Mesothelial cell of epicardium (in vitro differentiated cells): ENCODE measurements at regions not wholly inside any gene's neighbourhood (a gene's known extent, or its start where the extent isn't known, plus 50 kb on each side); places are given as distances from the start of the nearest gene placed in this dataset.

Experiments used
- DNase-seq, 2 experiments: peaks; one replicate each; pipeline ENCODE4 v3.0.0; 2021; ENCODE audit warnings: low spot score in 2 of 2; ENCODE audit not compliant: unreplicated experiment in 2 of 2
- H3K27ac Mint-ChIP-seq: 2 replicates; pipeline ENCODE4 v1.8.0; 2021; ENCODE audit warnings: mixed read lengths
- H3K27me3 Mint-ChIP-seq: 2 replicates; pipeline ENCODE4 v1.8.0; 2021; ENCODE audit warnings: low read depth, mixed read lengths
- H3K36me3 Mint-ChIP-seq: 2 replicates; pipeline ENCODE4 v1.8.0; 2021; ENCODE audit warnings: mixed read lengths
- H3K4me1 Mint-ChIP-seq: 2 replicates; pipeline ENCODE4 v1.8.0; 2021; ENCODE audit warnings: mixed read lengths
- H3K4me3 Mint-ChIP-seq: 2 replicates; pipeline ENCODE4 v1.8.0; 2021; ENCODE audit warnings: mild to moderate bottlenecking, moderate library complexity, mixed read lengths
- H3K9me3 Mint-ChIP-seq: 2 replicates; pipeline ENCODE4 v1.8.0; 2021; ENCODE audit warnings: mixed read lengths
- TF ChIP-seq, protein P1 (sequence below): fragments of 200-600 bp; sonication (generic); IDR thresholded peaks from one replicate; pipeline ENCODE4 v1.5.0; 2021; ENCODE audit warnings: antibody characterized with exemption; ENCODE audit not compliant: unreplicated experiment

DNA sequence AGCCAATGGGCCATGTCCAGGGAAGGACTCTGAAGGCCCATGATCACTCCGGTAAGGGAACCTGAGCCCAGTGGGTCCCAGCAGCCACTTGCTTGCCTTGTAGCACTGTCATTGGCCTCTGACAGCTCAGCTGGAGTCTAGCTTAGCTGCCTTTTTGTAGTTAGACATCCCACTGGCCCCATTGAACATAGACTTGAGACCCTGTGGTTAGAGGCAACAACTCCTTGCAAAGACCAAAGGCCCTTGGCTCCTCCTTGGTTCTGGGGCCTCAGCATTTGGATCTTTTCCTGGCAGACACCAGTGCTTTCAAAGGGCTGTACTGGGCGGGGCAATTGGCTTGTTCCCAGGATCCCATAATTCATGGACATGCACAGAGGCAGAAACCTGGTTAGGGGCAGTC lies 321.2 kb downstream of the CXCL12 start:
- Mint-ChIP-seq H3K9me3 (no peaks in the 10 kb centered on the region), H3K4me1 (peaks cover 22% of the 10 kb centered on the region), H3K4me3 (no peak overlapping the region), H3K27me3 (peaks cover 1% of the 10 kb centered on the region), H3K36me3 (no peaks in the 10 kb centered on the region), H3K27ac (no peak overlapping the region)
- TF ChIP-seq, protein P1, sequence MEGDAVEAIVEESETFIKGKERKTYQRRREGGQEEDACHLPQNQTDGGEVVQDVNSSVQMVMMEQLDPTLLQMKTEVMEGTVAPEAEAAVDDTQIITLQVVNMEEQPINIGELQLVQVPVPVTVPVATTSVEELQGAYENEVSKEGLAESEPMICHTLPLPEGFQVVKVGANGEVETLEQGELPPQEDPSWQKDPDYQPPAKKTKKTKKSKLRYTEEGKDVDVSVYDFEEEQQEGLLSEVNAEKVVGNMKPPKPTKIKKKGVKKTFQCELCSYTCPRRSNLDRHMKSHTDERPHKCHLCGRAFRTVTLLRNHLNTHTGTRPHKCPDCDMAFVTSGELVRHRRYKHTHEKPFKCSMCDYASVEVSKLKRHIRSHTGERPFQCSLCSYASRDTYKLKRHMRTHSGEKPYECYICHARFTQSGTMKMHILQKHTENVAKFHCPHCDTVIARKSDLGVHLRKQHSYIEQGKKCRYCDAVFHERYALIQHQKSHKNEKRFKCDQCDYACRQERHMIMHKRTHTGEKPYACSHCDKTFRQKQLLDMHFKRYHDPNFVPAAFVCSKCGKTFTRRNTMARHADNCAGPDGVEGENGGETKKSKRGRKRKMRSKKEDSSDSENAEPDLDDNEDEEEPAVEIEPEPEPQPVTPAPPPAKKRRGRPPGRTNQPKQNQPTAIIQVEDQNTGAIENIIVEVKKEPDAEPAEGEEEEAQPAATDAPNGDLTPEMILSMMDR = no peak
- no peak for DNase-seq

DNA sequence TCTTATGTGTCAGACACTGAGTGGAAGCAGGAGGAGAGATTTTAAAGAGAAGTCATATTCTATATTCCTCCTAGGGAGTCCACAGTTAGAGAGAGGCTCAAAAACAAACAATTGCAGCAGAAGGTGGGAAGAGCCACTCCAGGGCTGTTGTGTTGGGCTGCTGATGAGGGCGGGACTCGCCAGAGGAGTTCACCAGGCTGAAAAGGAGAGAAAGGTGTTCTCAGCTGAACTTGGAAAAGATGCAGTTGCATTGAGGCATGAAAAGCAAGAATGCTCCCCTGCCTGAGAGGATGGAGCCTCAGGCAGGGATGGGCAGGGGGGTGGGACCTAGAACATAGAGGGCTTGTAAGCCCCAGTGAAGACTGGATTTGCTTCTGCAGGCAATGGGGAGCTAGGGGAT lies 324.2 kb downstream of the CXCL12 start:
- H3K36me3 Mint-ChIP-seq = no peaks in the 10 kb centered on the region
- peaks cover 1% of the 10 kb centered on the region for H3K27me3 Mint-ChIP-seq
- peaks cover 26% of the 10 kb centered on the region for H3K4me1 Mint-ChIP-seq
- no peak overlapping the region for H3K27ac Mint-ChIP-seq
- H3K9me3 Mint-ChIP-seq = no peaks in the 10 kb centered on the region
- TF ChIP-seq, protein P1 = no peak
- DNase-seq = no peak
- no peak overlapping the region for H3K4me3 Mint-ChIP-seq

DNA sequence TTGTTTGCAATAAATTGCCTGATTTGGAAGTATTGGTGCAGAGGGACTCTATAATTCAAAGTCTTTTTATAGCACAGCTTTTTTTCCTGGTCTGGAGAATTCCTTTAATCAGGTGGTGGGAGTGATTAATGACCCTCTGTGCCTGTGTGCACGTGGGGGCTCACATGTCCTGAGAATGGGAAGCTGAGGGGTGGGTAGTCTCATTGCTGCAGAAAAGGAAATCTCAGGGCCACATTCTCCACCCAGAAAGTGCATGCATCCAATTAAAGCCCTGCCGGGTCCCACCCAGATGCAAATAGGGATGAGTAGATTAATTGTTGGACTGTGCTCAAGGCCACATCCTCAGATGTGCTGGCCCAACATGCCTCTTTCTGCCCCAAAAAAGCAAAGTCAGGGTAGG lies 324.7 kb downstream of the CXCL12 start:
- TF ChIP-seq, protein P1 = no peak

DNA sequence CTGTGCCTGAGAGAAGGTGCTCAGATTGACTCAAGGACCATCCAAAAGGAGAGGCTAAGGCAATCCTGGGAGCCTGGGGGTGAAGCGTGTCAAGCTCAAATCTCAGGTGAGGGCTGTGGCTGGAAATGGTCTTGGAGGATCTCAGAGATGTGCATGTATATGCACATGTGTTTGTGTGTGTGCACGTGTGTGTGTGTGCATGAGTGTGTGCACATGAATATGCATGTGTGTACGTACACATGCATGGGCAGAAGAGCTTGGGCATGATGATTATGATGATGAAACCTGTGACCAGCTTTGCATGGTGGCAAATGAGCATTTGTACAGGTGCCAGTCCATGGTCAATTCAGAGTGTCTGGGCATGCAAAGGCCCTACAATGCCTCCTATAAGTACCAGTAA lies 326.6 kb downstream of the CXCL12 start:
- no peak for DNase-seq
- TF ChIP-seq, protein P1 = no peak
- Mint-ChIP-seq H3K27ac (no peak overlapping the region), H3K36me3 (no peaks in the 10 kb centered on the region), H3K27me3 (peaks cover 1% of the 10 kb centered on the region), H3K4me3 (no peak overlapping the region), H3K9me3 (no peaks in the 10 kb centered on the region), H3K4me1 (peaks cover 24% of the 10 kb centered on the region)

More for the DNA sequence above, 324.7 kb downstream of the CXCL12 start:
- Mint-ChIP-seq H3K4me3 (no peak overlapping the region), H3K27me3 (peaks cover 1% of the 10 kb centered on the region), H3K36me3 (no peaks in the 10 kb centered on the region), H3K27ac (no peak overlapping the region), H3K9me3 (no peaks in the 10 kb centered on the region), H3K4me1 (peaks cover 27% of the 10 kb centered on the region)
- DNase-seq = no peak

DNA sequence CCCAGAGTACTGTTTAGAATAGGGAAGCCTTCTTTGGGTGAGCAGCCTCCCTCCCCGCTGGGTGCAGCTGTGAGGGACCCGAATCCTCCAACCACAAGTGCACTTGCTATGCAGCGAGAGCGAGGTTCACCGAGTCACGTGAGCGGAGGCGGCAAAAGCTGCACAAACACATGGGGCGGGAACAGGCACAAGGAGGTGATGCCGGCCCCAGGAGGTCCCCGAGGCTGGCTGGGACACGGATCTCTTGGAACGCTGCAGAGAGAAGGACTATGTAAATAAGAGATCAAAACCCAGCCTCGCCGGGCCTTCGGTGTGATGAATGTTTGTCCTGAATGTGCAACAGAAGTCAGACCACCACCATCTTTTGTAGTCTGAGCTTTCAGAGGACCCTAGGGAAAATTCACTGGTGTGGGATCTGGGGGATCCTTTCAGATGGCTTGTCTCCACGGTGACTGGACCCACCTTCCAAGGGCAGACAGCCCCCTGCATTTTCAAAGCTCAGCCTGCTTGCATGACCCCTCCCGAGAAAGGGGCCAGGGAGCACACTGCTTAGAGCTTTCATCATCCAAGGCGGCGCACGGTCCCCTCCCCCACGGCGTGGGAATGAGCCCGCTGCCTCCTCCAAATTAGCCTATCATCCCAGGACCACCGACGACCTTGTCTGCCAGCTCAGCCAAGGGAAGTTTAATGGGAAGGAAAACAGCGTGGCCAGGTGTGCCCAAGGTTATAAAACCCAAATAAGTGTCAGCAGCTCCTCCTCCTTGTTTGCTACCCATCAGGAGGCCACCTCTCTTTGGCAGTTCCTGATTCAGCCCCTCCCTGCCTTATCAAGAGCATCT lies 327.7 kb downstream of the CXCL12 start:
- H3K27me3 Mint-ChIP-seq = peaks cover 4% of the 10 kb centered on the region
- TF ChIP-seq, protein P1 = no peak
- no peak for DNase-seq
- H3K27ac Mint-ChIP-seq = no peak overlapping the region
- H3K9me3 Mint-ChIP-seq = no peaks in the 10 kb centered on the region
- H3K36me3 Mint-ChIP-seq = no peaks in the 10 kb centered on the region
- H3K4me3 Mint-ChIP-seq = no peak overlapping the region
- H3K4me1 Mint-ChIP-seq = peaks cover 27% of the 10 kb centered on the region
